Stomach (tissue), 4 donors: ENCODE measurements at regions not wholly inside any gene's neighbourhood (a gene's known extent, or its start where the extent isn't known, plus 50 kb on each side); places are given as distances from the start of the nearest gene placed in this dataset.

Experiments used
- EP300 ChIP-seq: sonication (generic); formaldehyde crosslinking; IDR thresholded peaks from one replicate; pipeline ENCODE4 v1.6.1; 2017; ENCODE audit warnings: antibody characterized with exemption
- POLR2A ChIP-seq, 4 donors: fragments of 450-650 bp; IDR thresholded peaks; one replicate each; pipeline ENCODE4 v1.6.1; 2016; ENCODE audit warnings: antibody characterized with exemption in 4 of 4, control low read depth in 2 of 4, mild to moderate bottlenecking in 1 of 4, moderate library complexity in 1 of 4
- POLR2AphosphoS5 ChIP-seq, 3 donors: sonication (generic); formaldehyde crosslinking; IDR thresholded peaks; one replicate each; pipeline ENCODE4 v1.6.1; 2016; ENCODE audit warnings: antibody characterized with exemption in 3 of 3
- TF ChIP-seq, protein P1 (sequence below), 7 experiments: fragments of 450-650 bp in 4 of 7; fragments of 200-600 bp in 3 of 7; sonication (generic) in 3 of 7; IDR thresholded peaks; one replicate each; pipeline ENCODE4 v1.5.1; 2016 to 2019; ENCODE audit warnings: antibody characterized with exemption in 7 of 7, control low read depth in 2 of 7, mild to moderate bottlenecking in 1 of 7

- TF ChIP-seq EP300, result no peak
- TF ChIP-seq, protein P1, sequence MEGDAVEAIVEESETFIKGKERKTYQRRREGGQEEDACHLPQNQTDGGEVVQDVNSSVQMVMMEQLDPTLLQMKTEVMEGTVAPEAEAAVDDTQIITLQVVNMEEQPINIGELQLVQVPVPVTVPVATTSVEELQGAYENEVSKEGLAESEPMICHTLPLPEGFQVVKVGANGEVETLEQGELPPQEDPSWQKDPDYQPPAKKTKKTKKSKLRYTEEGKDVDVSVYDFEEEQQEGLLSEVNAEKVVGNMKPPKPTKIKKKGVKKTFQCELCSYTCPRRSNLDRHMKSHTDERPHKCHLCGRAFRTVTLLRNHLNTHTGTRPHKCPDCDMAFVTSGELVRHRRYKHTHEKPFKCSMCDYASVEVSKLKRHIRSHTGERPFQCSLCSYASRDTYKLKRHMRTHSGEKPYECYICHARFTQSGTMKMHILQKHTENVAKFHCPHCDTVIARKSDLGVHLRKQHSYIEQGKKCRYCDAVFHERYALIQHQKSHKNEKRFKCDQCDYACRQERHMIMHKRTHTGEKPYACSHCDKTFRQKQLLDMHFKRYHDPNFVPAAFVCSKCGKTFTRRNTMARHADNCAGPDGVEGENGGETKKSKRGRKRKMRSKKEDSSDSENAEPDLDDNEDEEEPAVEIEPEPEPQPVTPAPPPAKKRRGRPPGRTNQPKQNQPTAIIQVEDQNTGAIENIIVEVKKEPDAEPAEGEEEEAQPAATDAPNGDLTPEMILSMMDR (IDR thresholded peaks at IDR 0.05), result no peak
- no peak for TF ChIP-seq POLR2AphosphoS5 (IDR thresholded peaks at IDR 0.05)
- no peak for TF ChIP-seq POLR2A (IDR thresholded peaks at IDR 0.05)
These were observed 178.4 kb downstream of the RTP5 start for GRCh38 chr2:242047963-242048362.
